Activated naive CD4-positive, alpha-beta T cell treated with anti-CD3 and anti-CD28 coated beads, Interleukin-2, amount 50 U/mL, for 24 hours (primary cell): ENCODE measurements at regions not wholly inside any gene's neighbourhood (a gene's known extent, or its start where the extent isn't known, plus 50 kb on each side); places are given as distances from the start of the nearest gene placed in this dataset.
"Not testable (repeated sequence)": the region's sequence is repeated elsewhere in the genome, so short reads cannot be mapped to it uniquely, and the experiment has no call there.

ENCODE experiments used
- H3K27ac Mint-ChIP-seq: one replicate; pipeline ENCODE4 v1.8.0; 2021; ENCODE audit warnings: mild to moderate bottlenecking, mixed read lengths
- H3K27me3 Mint-ChIP-seq: one replicate; pipeline ENCODE4 v1.8.0; 2021; ENCODE audit warnings: mixed read lengths
- H3K36me3 Mint-ChIP-seq: one replicate; pipeline ENCODE4 v1.8.0; 2021; ENCODE audit warnings: mixed read lengths
- H3K4me1 Mint-ChIP-seq: one replicate; pipeline ENCODE4 v1.8.0; 2021; ENCODE audit warnings: mixed read lengths
- H3K4me3 Mint-ChIP-seq: one replicate; pipeline ENCODE4 v1.8.0; 2021; ENCODE audit warnings: mild to moderate bottlenecking, mixed read lengths
- H3K9me3 Mint-ChIP-seq: one replicate; pipeline ENCODE4 v1.8.0; 2021; ENCODE audit warnings: mixed read lengths

DNA sequence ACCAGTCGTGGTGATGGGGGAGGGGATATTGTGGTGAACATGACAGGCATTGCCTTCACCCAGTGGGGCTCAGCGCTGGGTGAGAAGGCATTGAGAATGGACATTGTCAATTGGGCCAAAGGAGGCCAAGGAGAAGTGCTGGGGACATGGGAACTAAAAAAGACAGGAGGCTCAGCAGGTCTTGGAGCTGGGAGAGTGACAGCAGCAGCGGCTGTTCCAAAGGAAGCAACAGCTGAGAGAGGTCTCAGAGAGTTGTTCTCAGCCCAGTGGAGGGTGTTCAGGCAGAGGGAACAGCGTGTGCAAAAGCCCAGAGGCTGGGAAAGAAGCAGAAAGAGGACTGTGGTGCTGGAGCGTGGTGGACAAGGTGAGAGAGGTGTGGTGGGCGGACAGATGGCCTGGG, 56.6 kb upstream of the ASNS start:
- not testable (repeated sequence) for H3K27ac Mint-ChIP-seq, H3K9me3 Mint-ChIP-seq, H3K36me3 Mint-ChIP-seq, H3K4me1 Mint-ChIP-seq, H3K27me3 Mint-ChIP-seq
- peak overlapping the region; percentile 68 for H3K4me3 Mint-ChIP-seq

DNA sequence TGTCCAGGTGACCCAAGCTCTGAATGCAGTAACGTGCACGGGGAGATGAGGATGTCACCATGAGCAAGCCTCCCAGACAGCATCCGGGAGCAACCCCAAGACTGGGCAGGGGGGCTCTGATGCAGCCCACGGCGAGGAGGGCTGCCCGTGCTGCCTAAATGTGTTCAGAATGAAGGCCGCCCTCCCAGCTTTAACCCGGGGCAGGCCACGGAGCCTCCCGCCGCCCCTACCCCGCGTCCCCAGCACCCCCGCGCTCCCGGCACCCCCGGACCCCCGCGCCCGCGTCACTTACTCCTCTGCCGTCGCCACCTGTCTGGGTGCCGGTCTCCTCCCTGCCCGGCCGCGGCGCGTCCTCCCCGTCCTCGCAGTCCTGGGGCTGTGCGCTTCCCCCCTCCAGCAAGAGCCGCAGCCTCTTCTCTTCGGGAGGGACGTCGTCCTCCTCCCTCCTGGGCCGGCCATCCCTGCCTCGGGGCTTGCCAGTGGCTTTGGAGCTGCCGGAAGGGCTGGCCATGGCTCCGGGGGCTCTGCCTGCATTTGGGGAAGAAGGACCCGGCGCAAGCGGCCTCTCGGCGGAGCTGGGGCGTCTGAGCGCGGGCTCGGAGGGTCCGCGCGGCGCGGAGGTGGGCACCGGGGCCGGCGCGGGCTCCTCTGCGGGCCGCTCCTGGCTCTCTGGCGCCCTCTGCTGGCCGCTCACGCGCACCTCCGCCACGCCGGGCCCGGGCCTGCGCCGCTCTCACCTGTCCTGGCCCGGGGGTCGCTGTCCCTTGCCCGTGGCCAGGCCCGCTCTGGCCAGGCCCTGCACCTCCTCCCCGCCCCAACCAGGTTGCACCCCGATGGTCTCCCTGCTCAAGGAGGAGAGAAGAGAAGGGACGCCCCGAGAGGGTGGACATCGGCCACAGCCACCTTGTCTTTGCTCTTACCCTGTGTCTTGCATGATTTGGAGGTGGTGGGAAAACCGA, 55.9 kb upstream of the ASNS start:
- H3K4me1 Mint-ChIP-seq, H3K27ac Mint-ChIP-seq, H3K9me3 Mint-ChIP-seq, H3K27me3 Mint-ChIP-seq, H3K36me3 Mint-ChIP-seq: not testable (repeated sequence)
- H3K4me3 Mint-ChIP-seq = peak overlapping the region; percentile 68
